ENCODE measurements at regions not wholly inside any gene's neighbourhood (a gene's known extent, or its start where the extent isn't known, plus 50 kb on each side); places are given as distances from the start of the nearest gene placed in this dataset.

DNA sequence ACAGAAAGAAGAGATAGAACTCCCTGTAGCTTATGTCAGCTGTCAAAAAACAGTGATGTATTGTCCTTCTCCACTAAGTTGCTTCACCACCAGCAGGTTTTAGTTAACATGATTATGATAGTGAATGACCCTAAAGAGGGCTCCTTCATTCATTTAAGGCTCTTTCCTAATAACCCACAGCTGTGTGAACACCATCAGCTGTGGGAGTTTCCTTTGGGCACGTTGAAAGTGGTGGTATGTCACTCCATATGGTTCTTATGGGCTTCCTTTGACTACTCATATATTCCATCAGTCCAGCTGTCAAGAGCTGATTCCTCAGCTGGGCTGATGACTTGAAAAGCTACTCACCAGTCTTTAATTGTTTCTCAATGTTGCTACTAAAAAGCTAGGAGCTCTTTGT lies 210.3 kb downstream of the UBE2E3 start:
- no peak for DNase-seq

DNA sequence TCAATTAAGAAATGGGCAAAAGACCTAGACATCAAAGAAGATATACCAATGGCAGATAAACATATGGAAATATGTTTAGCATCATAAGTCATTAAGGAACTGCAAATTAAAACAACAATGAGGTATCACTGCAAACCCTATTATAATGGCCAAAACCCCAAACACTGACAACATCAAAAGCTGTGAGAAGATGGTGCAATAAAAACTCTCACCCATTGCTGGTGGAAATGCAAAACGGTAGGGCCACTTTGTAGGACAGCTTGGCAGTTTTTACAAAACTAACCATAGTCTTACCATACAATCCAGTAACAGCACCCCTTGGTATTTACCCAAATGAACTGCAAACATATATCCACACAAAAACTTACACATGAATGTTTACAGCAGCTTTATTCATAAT lies 213.1 kb downstream of the UBE2E3 start:
- DNase-seq: no peak

- DNase-seq: no peak
These were observed 216.0 kb downstream of the UBE2E3 start for GRCh38 chr2:181196401-181196800.

DNA sequence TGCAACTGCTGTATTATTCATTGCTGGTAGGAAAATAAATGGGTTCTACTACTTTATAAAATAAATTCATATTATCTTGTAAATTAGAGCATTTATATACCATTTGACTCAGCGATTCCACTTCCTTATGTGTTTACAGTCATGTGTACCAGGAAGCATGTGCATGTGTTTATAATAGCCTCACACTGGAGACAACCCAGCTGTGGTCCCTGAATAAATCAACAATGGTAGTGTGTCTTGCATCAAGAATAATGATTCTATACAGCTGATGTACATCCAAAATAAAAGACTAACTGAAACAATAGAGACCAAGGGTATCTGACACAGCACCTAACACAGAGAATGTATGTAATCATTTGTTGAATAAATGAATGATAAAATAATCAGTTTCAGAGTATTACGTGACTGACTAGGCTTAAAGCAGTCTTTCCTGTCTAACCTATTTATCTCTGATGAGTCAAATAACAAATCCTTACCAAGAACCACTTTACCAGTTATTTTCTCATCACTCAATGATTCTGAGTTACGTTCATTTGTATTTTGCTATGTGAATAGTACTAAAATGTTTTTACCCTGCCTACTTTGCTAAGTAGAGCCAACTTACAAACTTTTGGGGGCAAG lies 216.8 kb downstream of the UBE2E3 start:
- DNase-seq: no peak

DNA sequence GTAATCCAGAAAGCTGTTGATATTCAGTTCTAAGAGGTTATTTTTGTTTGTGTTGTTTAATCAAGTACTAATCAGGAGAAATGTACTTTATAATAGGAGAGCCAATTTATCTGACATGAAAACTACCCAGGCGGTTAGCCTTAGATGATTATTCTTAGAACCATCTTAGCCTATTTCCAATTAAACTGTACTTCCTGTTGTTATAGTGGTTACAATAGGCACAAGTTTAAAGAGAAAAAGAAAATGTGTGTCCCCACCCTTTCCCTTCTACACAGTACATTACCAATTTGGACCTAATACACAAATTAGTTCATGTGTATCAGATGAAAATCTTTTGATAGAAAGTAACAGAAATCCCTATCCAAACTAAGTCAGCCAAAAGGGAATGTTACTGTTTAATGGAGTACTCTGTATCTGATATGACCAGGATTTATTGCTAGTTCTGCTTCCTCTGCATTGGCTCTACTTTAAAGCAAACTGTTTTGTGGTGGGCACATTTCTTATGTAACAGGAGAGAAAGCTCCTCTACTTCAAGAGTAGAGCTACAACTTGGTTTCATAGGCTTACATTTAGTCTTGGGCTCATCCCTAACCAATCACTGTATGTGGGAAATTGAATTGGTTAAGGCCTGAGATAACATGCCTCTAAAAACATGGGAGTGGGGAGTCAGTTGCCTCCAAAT lies 217.9 kb downstream of the UBE2E3 start:
- DNase-seq: no peak

DNA sequence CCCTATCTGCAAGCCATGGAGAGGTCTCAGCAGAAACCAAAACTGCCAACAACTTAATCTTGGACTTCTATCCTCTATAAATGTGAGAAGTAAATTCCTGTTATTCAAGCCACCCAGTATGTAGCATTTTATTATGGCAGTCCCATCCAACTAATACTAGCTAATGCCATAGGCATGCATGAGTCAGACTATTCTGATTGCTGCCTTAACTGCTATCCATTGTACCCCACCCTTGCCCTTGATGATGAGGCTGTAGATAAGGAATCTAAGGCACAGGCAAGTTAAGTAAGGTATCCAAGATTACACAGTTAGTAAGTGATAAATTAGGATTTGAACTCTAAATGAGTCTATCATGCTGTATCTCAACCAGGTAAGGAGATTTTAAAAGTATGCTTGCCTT lies 223.0 kb downstream of the UBE2E3 start:
- DNase-seq: no peak

GRCh38 chr2:181203916-181204315 lies 223.5 kb downstream of the UBE2E3 start:
- no peak for DNase-seq

GRCh38 chr2:181218401-181218821 lies 238.0 kb downstream of the UBE2E3 start:
- DNase-seq: no peak

DNA sequence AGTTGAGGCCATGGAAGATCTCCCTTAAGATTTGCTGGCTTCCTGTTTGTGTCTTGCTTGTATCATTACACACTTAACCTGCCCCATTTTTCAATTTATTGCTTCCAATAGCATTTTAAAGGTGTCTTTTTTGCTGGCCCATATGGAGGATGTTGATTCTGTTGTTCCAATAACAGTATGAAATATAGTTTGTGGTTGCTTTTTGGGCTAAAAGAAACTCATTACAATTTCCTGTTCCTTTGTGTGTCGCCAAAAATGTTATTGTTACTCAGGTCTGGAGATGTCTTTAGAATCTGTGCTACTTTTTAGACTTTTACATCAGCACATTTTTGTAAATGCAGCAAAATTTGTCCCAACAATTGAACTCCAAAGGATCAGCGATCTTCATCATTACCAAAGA lies 234.0 kb upstream of the ITGA4 start:
- no peak for DNase-seq

GRCh38 chr2:181224866-181225265 lies 232.3 kb upstream of the ITGA4 start:
- no peak for DNase-seq

- DNase-seq: no peak
These were observed 228.5 kb upstream of the ITGA4 start for GRCh38 chr2:181228661-181229060.

DNA sequence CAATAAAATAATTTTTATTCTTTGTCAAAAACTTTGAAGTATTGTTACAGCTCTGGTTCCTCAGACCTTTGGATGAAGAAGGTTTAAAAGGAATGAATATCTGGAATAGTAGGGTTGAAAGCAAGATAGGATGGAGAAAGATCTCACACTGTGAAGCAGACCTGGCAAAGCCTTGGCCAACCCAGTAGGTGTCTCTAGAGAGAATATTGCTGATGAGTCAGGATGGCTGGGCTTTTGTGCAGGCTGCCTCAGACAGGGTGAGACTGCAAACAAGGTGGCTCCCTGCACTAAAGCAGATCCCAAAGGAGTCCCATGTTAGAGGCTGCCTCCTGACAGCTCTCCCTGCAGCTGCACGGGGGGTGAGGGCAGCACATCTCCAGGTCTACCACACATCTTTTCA lies 226.0 kb upstream of the ITGA4 start:
- DNase-seq: no peak

GRCh38 chr2:181231886-181232621 lies 225.1 kb upstream of the ITGA4 start:
- DNase-seq: no peak

GRCh38 chr2:181234487-181234891 lies 222.7 kb upstream of the ITGA4 start:
- DNase-seq: no peak

GRCh38 chr2:181235011-181235410 lies 222.2 kb upstream of the ITGA4 start:
- no peak for DNase-seq

- DNase-seq: no peak
These were observed 221.3 kb upstream of the ITGA4 start for GRCh38 chr2:181235683-181236459.

- peak; percentile 3 to 18 for DNase-seq
These were observed 217.9 kb upstream of the ITGA4 start for GRCh38 chr2:181239201-181239799.

DNA sequence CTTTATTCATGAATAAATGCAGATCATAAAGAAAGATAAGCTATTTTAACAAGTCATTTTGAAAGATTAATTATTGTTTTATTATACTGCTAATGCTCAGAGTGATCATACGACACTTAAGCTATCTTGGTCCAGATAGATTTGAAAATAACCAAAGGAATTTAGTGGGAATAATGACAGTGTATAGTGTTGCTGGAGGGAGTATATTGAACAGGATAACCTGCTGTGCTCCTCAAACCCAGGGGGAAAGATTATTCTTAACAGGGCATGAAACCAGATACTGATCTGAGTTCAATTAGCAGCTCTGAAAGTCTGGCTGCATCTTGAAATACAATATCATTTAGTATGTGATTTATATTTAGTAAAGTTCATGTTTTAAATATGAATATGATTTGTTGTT lies 216.3 kb upstream of the ITGA4 start:
- DNase-seq: no peak

- DNase-seq: no peak
These were observed 215.8 kb upstream of the ITGA4 start for GRCh38 chr2:181241366-181241765.

DNA sequence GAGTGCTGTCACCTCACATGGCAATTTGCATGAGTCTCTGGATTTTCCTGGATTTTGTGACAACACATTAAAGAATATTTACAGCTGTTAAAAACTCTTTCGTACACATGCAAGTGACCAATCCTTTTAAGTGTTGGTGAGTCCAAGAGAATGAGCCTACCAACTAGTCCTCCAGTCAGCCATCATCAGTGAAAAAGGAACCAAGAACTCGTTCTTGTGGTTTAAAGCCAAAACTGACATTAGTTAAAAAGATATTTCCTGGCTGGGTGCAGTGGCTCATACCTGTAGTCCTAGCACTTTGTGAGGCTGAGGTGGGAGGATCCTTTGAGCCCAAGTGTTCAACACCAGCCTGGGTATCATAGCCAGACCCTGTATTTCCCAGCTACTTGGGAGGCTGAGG lies 215.4 kb upstream of the ITGA4 start:
- no peak for DNase-seq

GRCh38 chr2:181242262-181242661 lies 214.9 kb upstream of the ITGA4 start:
- no peak for DNase-seq

DNA sequence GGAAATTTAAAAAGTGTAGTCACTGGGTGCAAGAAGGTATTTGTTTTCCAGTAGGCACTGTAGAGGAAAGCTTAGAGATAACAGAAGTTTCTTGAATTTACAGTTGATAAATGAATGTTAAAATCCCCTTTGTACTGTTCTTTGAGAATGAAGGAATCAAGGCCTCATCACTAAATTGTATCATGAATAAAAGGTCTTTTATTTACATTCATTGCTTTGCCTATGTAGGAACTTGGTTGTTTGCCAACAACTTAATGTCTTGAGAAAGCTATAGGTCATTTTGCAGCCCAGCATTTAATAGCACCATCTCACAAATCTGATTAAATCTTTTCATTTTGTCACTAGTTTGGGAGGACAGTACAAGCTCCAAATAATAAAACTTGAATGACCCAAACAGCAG lies 213.9 kb upstream of the ITGA4 start:
- DNase-seq: no peak

DNA sequence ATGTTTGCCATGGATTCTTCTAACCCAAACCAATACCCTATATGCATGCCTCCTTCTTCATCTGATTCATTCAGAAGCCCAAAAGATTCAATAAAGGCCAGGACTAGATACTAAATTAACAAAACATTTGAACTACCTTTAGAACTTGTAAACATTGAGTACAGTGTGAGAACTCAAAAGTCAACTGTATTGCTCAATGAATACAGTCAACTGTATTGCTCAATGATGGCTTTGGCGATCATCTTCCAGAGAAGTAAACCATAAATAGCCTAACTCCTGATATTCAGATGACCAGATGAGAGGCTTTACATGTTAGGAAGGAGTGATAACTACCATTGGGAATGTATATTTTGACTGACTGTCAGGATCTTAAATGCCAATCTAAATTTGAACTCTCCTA lies 206.5 kb upstream of the ITGA4 start:
- DNase-seq: no peak

All from activated CD4-positive, alpha-beta T cell treated with anti-CD3 and anti-CD28 coated beads for 4 hours (primary cell).